ENCODE measurements at regions not wholly inside any gene's neighbourhood (a gene's known extent, or its start where the extent isn't known, plus 50 kb on each side); places are given as distances from the start of the nearest gene placed in this dataset.

- Histone ChIP-seq H3K36me3 (ENCODE audit: control insufficient read depth in 2 of 2, extremely low read depth in 1 of 2, insufficient read depth in 2 of 2, low read length in 2 of 2) (no peaks in the 10 kb centered on the region), H3K79me2 (ENCODE audit: control insufficient read depth, insufficient read depth, low read length) (no peaks in the 10 kb centered on the region), H3K9ac (replicated peaks; ENCODE audit: extremely low read depth, insufficient read depth, low read length) (no peak overlapping the region), H2AFZ (ENCODE audit: low read depth, low read length) (no peak overlapping the region), H3K4me3 (replicated peaks in 1 of 3; ENCODE audit: insufficient read depth in 1 of 3, low read depth in 1 of 3, low read length in 3 of 3) (no peak overlapping the region), H3K9me1 (replicated peaks; ENCODE audit: control insufficient read depth, extremely low read depth, insufficient read depth, low read length) (no peaks in the 10 kb centered on the region), H3K4me2 (ENCODE audit: insufficient read depth, low read length) (no peak overlapping the region), H3K9me3 (replicated peaks; ENCODE audit: control insufficient read depth, insufficient read depth, low read length) (no peaks in the 10 kb centered on the region), H3K27ac (ENCODE audit: insufficient read depth, low read depth, low read length) (no peak overlapping the region), H4K20me1 (replicated peaks; ENCODE audit: control insufficient read depth, extremely low read depth, insufficient read depth, low read length) (no peaks in the 10 kb centered on the region), H3K4me1 (ENCODE audit: control insufficient read depth, extremely low read depth, insufficient read depth, low read length) (no peaks in the 10 kb centered on the region), H3K27me3 (ENCODE audit: control insufficient read depth in 2 of 2, insufficient read depth in 2 of 2, low read length in 2 of 2) (peaks cover 1 to 2% of the 10 kb centered on the region in 2 experiments)
- ChIA-PET POLR2A (no interaction called here), CTCF (no interaction called here)
- FAIRE-seq (no peak), DNase-seq (ENCODE audit: low read depth, low spot score) (no peak)
- dilution Hi-C loops (cut with MboI; ENCODE audit: extremely low pct_ligation_motif_present, low sequenced_read_pairs) (no loop called here), intact Hi-C loops (cut with micrococcal nuclease) (no loop called here)
- TF ChIP-seq FOS (IDR thresholded peaks at IDR 0.05; ENCODE audit: borderline replicate concordance, insufficient read depth, low read length) = no peak
- BruUV-seq (replicated peaks) = no TSS peak
These were observed 459.8 kb upstream of the CTSO start for GRCh38 chr4:156413239-156414135.

GRCh38 chr4:156411531-156411930 lies 457.9 kb upstream of the CTSO start:
- DNase-seq (ENCODE audit: low read depth, low spot score) = no peak
- H3K4me1 ChIP-seq (ENCODE audit: control insufficient read depth, extremely low read depth, insufficient read depth, low read length) = no peaks in the 10 kb centered on the region
- intact Hi-C loops (cut with micrococcal nuclease) = no loop called here
- H3K4me2 ChIP-seq (ENCODE audit: insufficient read depth, low read length) = no peak overlapping the region
- no peaks in the 10 kb centered on the region for H3K36me3 ChIP-seq (ENCODE audit: control insufficient read depth in 2 of 2, extremely low read depth in 1 of 2, insufficient read depth in 2 of 2, low read length in 2 of 2)
- H3K4me3 ChIP-seq (replicated peaks in 1 of 3; ENCODE audit: insufficient read depth in 1 of 3, low read depth in 1 of 3, low read length in 3 of 3) = no peak overlapping the region
- BruUV-seq (replicated peaks) = no TSS peak
- TF ChIP-seq CTCF (IDR thresholded peaks at IDR 0.05; ENCODE audit: extremely low read depth in 1 of 2, insufficient read depth in 1 of 2, low read depth in 1 of 2, low read length in 2 of 2) (no peak), MYC (IDR thresholded peaks at IDR 0.05; ENCODE audit: low read depth, low read length) (no peak)
- H3K27ac ChIP-seq (ENCODE audit: insufficient read depth, low read depth, low read length) = no peak overlapping the region
- POLR2A ChIA-PET = no interaction called here
- H2AFZ ChIP-seq (ENCODE audit: low read depth, low read length) = no peak overlapping the region
- H3K79me2 ChIP-seq (ENCODE audit: control insufficient read depth, insufficient read depth, low read length) = no peaks in the 10 kb centered on the region
- no peak for FAIRE-seq
- peaks cover 1 to 2% of the 10 kb centered on the region in 2 experiments for H3K27me3 ChIP-seq (ENCODE audit: control insufficient read depth in 2 of 2, insufficient read depth in 2 of 2, low read length in 2 of 2)
- H3K9me3 ChIP-seq (replicated peaks; ENCODE audit: control insufficient read depth, insufficient read depth, low read length) = no peaks in the 10 kb centered on the region
- no peaks in the 10 kb centered on the region for H4K20me1 ChIP-seq (replicated peaks; ENCODE audit: control insufficient read depth, extremely low read depth, insufficient read depth, low read length)
- no peaks in the 10 kb centered on the region for H3K9me1 ChIP-seq (replicated peaks; ENCODE audit: control insufficient read depth, extremely low read depth, insufficient read depth, low read length)
- H3K9ac ChIP-seq (replicated peaks; ENCODE audit: extremely low read depth, insufficient read depth, low read length) = no peak overlapping the region
- CTCF ChIA-PET = no interaction called here
- dilution Hi-C loops (cut with MboI; ENCODE audit: extremely low pct_ligation_motif_present, low sequenced_read_pairs) = no loop called here

All from endothelial cell of umbilical vein (primary cell).